ENCODE measurements at regions not wholly inside any gene's neighbourhood (a gene's known extent, or its start where the extent isn't known, plus 50 kb on each side); places are given as distances from the start of the nearest gene placed in this dataset.

GRCh38 chr3:106728315-106729098, 648.7 kb upstream of the CCDC54 start:
- no peak for DNase-seq

- DNase-seq = no peak
Observed at GRCh38 chr3:106729481-106729880, 647.8 kb upstream of the CCDC54 start.

GRCh38 chr3:106731230-106731629, 646.0 kb upstream of the CCDC54 start:
- DNase-seq = no peak

GRCh38 chr3:106734712-106735111, 642.5 kb upstream of the CCDC54 start:
- no peak for DNase-seq

GRCh38 chr3:106737265-106737664, 640.0 kb upstream of the CCDC54 start:
- no peak for DNase-seq

GRCh38 chr3:106740116-106740515, 637.1 kb upstream of the CCDC54 start:
- DNase-seq = no peak

GRCh38 chr3:106745344-106746168, 631.7 kb upstream of the CCDC54 start:
- DNase-seq = no peak

GRCh38 chr3:106746286-106746685, 631.0 kb upstream of the CCDC54 start:
- no peak for DNase-seq

- DNase-seq = no peak
Observed at GRCh38 chr3:106748472-106749262, 628.6 kb upstream of the CCDC54 start.

GRCh38 chr3:106750092-106750491, 627.1 kb upstream of the CCDC54 start:
- no peak for DNase-seq

- DNase-seq = no peak
Observed at GRCh38 chr3:106755336-106755735, 621.9 kb upstream of the CCDC54 start.

GRCh38 chr3:106756901-106757300, 620.3 kb upstream of the CCDC54 start:
- DNase-seq = no peak

GRCh38 chr3:106758459-106758858, 618.8 kb upstream of the CCDC54 start:
- DNase-seq = no peak

GRCh38 chr3:106759731-106760130, 617.5 kb upstream of the CCDC54 start:
- DNase-seq = no peak

- no peak for DNase-seq
Observed at GRCh38 chr3:106765342-106765741, 611.9 kb upstream of the CCDC54 start.

- DNase-seq = no peak
Observed at GRCh38 chr3:106768941-106769480, 608.2 kb upstream of the CCDC54 start.

- no peak for DNase-seq
Observed at GRCh38 chr3:106773795-106774194, 603.4 kb upstream of the CCDC54 start.

- no peak for DNase-seq
Observed at GRCh38 chr3:106783231-106783630, 594.0 kb upstream of the CCDC54 start.

- no peak for DNase-seq
Observed at GRCh38 chr3:106789276-106789675, 588.0 kb upstream of the CCDC54 start.

GRCh38 chr3:106792716-106793115, 584.5 kb upstream of the CCDC54 start:
- no peak for DNase-seq

- DNase-seq = no peak
Observed at GRCh38 chr3:106794442-106794841, 582.8 kb upstream of the CCDC54 start.

GRCh38 chr3:106795553-106795952, 581.7 kb upstream of the CCDC54 start:
- no peak for DNase-seq

- DNase-seq = no peak
Observed at GRCh38 chr3:106797461-106797860, 579.8 kb upstream of the CCDC54 start.
